DMS53 treated with DMSO at 0.1 percent for 48 hours (cell line): ENCODE measurements at regions not wholly inside any gene's neighbourhood (a gene's known extent, or its start where the extent isn't known, plus 50 kb on each side); places are given as distances from the start of the nearest gene placed in this dataset.
"Not testable (repeated sequence)": the region's sequence is repeated elsewhere in the genome, so short reads cannot be mapped to it uniquely, and the experiment has no call there.

ENCODE experiments used
- DNase-seq: peaks from one replicate; lab custom pipeline; 2025; ENCODE audit not compliant: unreplicated experiment; lab: John Stamatoyannopoulos, UW

DNA sequence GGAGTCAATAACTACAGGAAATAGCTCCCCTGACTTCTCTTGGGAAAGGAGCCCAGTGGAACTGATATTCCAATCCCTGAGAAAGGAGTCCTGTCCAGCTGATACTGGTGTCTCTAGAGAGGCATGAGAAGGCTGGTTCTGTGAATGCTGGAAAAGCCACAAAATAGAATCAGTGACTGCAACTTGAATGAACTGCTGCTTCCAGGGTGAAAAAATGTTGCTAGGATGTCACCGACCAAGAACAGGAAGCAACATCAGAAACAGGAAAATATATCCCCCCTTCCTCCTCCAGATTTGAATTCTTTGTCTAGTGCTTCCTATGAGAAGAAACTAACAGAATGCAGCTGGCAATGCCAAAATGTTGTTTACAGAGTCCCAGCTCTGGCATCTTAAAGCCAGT, 269.3 kb upstream of the LYPLAL1 start:
- DNase-seq, result no peak

DNA sequence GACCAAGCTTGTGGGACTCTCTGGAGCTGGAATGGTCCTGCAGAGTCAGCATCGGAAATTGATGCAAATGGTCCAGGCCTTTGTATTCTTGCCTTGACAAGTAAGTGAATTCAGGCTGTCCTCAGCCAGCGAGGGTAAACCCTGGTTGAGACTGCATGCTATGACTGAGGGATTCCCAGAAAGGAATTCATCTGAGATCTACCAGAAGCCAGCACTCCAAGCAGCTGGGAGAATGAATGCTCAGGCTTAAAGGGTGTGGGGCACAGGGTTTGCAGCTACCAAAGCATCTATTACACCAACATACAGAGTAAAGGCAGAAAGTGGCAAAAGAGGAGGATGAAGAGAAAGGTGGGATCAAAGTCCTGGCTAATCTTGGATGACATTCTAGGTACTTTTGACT, 257.0 kb upstream of the LYPLAL1 start:
- DNase-seq, result no peak

DNA sequence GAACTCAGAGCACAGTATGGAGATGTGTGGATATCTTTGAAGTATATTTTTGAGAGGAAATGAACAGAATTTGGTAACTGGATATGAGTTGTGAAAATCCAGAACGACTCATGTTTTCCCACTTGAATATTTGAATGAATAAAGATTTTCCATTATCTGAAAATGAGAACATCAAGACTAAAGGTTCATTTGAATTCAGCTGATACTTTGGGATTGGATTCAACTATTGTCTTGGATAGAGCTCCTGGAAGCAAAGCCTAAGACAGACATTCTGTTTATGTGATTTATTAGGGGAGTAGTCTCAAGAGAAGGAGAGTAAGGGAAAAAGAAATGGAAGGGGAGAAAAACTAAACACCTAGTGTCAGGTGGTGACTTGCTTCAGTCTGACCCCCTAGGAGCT, 256.0 kb upstream of the LYPLAL1 start:
- no peak for DNase-seq

DNA sequence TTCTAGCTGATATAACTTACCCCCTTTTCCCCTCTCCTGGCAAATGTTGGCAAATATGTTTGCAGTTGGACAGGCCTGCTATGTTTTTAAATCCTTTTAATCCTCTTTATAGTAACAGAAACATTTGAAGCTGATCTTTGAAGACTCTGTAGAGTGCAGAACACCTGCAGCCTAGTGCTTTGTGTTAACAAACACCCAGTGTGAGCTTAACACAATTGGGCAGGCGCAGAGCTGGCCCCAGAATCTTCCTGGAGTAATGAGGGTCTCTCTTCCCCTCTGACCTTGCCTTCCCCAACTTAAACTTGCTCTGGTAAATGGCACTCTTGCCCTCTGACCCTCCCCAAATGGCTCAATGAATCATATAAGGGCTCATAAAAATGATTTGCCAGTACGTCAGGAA, 247.9 kb upstream of the LYPLAL1 start:
- no peak for DNase-seq

DNA sequence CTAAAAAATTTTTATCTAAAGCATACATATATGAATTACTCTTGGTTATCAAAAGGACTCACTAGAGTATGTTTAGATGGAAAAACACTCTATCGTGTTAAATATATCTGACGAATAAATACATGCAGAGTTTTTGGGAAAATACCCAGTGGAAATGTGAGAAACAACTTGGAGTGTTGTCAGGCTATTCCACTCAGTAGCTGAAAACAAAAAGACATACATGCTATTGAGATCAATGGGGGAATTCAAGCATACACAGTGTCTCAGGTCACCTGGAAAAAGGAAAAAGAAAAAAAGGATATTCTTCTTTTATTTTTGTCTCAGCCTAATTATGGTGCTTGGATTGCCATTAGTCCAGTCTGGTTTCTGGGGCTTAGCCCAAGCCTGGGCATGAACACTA, 247.0 kb upstream of the LYPLAL1 start:
- DNase-seq, result no peak

DNA sequence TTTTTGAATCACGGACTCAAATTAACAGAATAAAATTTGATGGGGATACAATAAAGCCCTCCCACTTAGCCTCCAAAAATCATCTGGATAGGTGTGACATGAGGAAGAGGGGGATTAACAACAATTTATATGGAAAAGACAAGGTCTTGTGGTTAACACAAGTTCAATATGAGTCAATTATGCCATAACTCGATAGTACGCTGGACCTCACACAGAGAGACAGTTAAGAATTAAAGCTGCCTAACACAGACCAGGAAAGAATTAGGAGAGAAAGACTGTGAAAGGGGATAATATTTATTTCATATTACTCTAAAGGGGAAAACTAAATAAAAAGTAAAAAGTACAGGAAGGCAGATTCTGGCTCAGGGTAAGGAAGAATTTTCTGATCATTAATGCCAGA, 243.7 kb upstream of the LYPLAL1 start:
- no peak for DNase-seq

DNA sequence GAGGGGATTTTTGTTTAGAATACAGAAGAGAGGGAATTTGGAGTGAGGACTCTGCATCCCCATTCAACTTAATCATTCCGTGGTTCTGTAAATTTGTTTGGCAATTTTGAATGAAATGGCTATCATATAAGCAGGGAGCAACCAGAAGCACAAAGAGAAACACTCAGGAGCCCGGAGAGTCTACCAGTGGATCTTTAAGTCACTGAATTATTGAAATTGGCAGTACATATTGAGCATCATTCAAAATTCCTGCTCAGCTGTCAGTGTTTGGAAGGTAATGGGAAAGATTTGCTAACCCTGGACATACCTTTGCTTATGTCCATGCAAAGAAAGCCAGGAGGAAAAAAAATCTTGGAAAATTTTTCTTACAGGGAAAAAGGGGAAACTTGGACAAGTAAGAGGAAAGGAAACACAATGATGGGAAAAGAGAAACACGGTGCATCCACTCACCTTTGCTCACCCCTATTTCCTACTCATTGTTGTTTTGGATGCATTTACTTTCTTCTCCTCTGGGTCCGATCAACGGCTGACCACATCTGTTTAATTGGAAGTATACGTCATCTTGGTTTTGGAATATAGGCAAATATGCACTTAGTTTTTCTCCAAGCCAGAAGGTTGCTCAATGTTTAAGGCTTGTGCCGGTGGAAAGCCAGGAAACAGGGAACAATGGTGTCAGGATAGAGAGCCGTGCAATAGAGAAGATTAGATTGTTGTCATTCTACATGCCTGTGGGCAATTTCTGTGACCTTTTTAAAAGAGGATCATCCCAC, 243.0 kb upstream of the LYPLAL1 start:
- DNase-seq, result no peak

DNA sequence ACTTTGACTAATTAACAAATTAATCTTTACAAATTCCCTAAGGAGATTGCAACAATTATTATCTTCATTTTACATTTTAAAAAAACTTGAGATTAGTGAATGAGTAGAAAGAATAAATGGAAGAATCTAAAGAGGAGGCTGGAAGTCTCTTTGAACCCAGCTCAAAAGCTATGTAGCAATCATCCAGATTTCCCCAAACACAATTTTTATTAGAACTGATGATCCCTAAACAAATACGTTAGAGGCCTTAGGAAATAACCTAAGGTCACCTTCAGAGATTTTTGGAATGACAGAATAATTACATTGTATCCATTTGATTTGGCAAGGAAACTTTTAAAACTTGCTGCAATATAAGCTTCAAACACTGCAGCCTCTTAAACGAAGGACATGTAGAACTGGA, 242.4 kb upstream of the LYPLAL1 start:
- DNase-seq, result no peak

DNA sequence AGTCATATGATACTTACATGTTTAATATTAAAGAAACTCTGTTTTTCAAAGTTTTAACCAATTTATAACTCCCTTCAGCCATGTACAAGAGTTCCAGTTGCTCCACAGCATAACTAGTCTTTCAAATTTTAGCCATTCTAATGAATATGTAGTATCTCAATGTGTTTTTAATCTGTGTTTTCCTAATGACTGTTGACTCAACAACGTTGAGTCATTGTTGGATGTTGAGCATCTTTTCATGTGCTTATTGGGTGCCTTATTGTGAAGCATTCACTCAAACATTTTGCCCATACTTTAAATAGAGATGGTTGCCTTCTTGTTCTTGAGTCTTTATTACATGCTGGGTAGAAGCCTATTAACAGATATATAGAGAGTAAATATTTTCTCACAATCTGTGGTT, 240.2 kb upstream of the LYPLAL1 start:
- DNase-seq, result no peak

DNA sequence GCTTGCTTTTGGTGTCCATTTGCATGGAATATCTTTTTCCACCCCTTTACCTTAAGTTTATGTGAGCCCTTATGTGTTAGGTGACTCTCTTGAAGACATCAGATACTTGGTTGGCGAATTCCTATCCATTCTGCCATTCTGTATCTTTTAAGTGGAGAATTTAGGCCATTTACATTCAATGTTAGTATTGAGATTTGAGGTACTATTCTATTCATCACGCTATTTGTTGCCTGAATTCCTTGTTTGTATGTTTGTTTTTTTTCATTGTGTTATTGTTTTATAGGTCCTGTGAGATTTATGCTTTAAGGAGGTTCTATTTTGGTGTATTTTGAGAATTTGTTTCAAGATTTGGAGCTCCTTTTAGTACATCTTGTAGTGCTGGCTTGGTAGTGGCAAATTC, 238.3 kb upstream of the LYPLAL1 start:
- DNase-seq, result not testable (repeated sequence)

DNA sequence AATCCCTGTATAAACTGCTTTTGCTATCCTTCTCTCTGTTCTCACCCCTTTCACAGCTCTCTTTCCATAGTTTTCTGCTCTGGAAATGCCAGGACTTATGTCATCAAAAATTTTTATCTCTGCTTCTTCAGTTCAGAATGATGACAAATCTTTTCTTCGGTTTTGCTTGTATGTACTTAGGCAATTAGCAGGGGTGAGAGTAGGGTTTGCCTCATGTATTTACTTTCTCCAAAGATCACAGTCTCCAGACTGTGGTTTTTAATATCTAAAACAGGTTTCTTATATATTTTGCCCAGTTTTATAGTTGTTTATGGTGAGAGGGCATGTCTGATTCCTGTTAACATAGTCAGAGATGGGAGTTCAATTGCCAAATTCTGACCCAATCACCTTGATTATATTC, 235.4 kb upstream of the LYPLAL1 start:
- no peak for DNase-seq

DNA sequence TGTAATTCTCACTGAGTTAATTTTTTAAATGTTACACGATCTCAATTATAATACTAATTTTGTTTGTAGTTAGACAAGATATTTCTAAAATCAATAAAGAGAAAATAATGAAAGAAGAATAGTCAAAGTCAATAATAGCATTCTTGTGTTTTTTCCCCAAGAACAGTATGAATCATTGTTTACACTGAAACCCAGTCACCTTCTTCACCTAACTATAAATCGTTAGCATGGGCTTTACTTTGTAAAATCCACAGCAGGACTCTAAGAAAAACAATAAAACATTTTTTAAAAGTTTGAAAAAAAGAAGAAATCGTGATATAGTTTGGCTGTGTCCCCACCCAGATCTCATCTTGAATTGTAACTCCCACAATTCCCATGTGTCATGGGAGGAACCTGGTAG, 234.6 kb upstream of the LYPLAL1 start:
- peak; percentile 47 for DNase-seq

DNA sequence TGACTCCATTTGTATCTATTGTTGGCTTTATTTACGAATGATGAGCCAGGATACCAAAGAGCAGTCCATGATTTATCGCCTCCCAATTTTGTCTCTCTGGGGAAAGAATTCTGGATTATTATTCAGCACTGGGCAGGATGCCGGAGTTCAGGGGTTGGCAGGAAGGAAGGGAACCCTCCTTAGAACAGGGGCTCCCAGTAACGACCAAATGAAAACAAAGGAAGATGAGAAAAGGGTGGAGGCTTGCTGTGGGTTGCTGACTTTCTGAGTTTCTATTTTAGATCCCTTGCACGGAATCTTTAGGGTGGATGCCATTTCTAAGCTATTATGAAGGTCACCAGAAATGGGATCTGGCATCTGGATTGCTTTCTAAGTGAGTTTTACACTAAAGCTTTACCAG, 231.2 kb upstream of the LYPLAL1 start:
- DNase-seq, result no peak

DNA sequence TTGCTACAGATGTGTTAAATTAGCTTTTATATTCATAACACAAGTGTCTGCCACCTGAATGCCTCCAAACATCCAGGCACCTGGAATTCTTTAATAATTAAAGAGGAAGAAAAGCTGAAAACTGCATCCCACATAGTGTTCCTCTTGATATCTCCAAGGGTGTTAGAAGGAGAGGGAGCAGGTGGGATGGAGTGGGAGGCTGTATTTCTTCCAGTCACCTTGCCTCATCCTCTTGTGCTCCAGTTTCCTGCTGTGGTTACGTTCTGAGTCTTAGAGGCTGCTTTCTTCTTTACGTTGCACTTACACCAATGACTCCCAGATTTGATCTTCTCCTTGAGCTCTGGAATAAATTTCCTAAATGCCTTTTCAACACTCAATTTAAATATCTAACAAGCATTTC, 230.3 kb upstream of the LYPLAL1 start:
- DNase-seq, result no peak

DNA sequence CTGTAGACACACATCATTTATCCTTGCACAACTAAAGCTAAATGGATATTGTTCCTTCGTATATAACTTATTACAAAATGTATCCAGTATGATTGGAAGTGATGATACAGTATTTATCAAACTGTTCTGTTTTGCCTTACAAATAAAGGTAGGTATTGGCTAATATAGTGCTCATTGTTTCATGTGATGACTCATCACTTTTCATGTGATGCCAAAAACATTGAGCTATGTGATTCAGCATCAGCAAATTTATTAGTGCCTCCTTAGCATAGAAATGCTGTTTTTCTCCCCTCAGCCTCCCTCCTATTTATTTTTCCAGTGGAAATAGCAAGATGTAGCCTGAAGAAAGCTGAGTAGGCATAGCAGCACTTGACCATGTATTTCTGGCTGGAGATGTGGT, 228.6 kb upstream of the LYPLAL1 start:
- DNase-seq, result no peak

DNA sequence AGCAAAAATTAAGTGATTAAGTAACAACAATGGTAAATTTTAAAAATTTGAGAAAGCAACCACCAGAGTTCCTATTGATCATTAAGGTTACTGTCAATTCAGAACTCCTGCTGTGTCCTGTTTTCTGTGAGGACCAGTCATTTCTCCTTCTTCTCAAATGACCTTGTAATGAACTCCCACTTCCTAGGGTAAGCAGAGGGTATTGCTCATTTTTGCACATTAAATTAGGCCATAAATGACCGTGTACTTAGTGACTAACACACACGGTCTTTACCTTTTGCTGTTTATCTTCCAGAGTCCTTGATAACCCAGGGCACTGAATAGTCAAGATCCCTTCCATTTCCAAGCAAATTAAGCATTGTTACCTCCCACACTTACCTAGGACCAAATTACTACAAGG, 227.5 kb upstream of the LYPLAL1 start:
- DNase-seq, result peak; percentile 41

DNA sequence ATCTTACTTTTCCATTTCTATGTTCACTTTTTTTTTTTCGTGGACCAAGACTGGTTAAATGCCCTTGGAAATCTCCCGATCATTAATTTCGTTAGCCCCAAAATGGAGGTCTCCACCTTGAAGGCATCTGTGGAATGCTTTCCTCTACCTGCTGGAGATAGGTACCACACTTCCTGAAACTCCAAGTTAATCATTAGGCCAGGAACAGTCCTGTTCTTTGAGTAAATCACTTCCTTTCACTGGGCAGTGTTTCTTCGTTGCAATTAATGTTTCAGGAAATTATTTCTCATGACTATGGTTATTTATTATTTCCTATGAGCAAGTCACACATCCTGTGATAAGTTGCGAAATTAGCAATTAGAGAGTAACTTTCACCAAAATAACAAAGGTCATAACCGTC, 225.2 kb upstream of the LYPLAL1 start:
- DNase-seq, result no peak

DNA sequence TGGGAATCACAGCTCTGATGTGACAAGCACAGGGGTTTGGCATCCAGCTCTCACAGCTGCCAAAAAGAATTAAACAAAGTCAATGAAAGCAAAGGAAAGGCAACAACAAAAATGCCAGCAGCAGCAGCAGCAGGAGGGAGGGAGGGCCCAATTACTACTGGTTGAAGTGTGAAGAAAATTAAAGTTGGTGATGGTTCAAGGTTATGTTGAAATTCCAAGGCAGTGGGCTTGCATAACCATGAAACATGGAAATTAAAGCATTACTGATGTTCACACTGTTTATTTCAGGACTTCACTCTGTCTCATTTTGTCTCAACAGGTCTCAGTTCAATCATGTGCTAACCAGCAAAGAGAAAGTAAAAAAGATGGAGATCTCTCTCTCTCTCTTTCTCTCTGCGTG, 220.3 kb upstream of the LYPLAL1 start:
- DNase-seq, result no peak

DNA sequence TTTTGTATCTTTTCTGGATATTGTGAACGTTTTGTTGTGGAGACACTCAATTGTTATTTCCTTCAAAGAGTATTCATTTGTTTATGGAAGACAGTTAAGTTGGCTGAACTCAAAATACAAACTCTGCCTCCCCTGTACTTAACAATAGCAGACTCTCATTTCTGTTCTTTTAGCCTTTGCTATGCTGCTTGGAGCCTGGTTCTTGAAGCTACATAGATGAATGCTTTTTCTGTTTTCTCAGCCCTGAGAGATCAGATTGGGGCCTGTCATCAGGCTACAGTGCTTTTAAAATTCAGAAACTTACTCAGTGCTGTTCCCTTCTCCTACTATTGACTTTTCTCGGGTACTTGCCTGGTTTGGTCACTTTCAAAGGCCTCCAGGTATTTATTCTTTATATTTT, 215.7 kb upstream of the LYPLAL1 start:
- no peak for DNase-seq

DNA sequence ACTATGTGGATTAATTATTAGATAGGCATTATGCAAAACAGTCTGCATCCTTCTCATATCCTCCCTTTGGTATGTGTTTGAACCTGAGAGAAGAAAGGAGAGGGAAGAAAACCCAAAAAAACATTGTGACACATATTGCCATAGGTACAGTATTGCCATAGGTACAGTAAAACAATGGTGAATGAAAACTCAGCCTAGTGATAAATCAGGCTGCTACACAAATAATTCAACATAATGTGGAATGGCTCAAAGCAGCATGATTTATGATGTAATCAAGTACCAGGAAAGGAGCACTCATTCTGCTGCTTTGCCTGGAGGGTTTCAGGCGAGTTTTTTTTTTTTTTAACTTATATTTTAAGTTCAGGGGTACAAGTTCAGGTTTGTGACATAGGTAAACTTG, 213.9 kb upstream of the LYPLAL1 start:
- no peak for DNase-seq

DNA sequence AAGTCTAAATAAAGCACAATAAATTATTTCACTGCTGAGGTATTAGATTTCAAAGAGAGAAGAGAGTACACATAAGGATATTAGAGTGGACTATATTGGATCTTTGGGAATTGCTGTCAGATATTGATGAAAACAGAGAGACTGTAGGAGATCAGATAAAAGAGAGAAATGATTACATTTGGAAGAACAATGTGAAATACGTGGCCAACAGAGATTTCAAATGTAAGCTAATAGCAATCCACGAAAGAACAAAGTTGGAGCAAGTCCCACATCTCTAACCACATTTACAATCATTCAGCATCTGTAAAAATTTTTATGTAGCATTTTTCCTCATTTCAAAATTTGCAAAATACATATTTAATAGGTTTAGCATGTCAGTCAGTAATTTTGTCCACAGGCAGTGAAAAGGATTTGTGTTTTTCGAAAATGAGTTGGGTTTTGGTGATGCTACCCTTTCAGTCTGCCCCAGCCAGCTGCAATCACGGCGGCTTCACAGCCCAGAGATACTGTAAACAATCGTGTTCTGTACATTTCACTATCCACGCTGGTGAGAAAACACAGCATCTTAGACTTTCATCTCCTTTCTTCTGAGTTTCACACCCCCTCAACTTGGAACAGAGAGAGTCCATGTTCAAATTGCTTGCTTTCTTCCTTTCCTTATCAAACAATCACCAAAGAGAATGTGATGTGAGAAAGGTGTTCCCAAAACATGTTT, 209.1 kb upstream of the LYPLAL1 start:
- no peak for DNase-seq

DNA sequence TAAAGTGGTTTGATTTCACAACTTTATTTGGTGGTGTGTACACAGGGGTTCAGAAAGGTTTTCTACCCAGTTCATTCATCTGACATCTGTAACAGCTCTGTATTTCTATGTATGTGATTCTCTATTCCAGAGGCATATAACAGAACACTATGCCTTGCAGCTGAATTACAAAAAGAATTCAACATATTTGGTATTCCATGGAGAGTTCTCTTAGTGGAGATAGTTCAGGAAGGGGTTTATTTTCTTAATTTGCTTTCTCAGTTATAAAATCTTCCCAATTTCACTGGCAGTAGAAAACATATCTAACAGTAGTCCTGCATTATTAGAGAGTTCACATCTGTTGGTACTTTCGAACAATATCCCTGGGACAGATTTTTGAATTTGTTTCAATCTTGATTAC, 207.9 kb upstream of the LYPLAL1 start:
- no peak for DNase-seq

DNA sequence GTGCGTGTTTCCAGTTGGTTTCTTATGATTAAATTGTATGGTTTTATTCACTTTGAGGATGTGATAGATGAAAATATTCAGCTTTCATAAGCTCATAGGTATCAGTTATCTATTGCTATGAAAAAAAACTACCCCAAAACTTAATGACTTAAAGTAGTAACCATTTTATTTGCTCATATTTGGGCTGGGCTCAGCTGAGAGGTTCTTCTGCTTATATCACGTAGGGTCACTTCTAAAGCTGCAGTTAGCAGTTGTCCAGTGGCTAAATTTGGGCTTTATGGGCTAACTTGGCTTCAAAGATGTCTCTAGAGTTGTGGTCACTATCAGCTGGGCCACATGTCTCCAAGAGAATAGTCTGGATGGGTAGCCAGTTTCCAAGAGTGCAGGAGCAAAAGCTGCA, 206.4 kb upstream of the LYPLAL1 start:
- DNase-seq, result no peak
